ENCODE measurements at regions not wholly inside any gene's neighbourhood (a gene's known extent, or its start where the extent isn't known, plus 50 kb on each side); places are given as distances from the start of the nearest gene placed in this dataset.

DNA sequence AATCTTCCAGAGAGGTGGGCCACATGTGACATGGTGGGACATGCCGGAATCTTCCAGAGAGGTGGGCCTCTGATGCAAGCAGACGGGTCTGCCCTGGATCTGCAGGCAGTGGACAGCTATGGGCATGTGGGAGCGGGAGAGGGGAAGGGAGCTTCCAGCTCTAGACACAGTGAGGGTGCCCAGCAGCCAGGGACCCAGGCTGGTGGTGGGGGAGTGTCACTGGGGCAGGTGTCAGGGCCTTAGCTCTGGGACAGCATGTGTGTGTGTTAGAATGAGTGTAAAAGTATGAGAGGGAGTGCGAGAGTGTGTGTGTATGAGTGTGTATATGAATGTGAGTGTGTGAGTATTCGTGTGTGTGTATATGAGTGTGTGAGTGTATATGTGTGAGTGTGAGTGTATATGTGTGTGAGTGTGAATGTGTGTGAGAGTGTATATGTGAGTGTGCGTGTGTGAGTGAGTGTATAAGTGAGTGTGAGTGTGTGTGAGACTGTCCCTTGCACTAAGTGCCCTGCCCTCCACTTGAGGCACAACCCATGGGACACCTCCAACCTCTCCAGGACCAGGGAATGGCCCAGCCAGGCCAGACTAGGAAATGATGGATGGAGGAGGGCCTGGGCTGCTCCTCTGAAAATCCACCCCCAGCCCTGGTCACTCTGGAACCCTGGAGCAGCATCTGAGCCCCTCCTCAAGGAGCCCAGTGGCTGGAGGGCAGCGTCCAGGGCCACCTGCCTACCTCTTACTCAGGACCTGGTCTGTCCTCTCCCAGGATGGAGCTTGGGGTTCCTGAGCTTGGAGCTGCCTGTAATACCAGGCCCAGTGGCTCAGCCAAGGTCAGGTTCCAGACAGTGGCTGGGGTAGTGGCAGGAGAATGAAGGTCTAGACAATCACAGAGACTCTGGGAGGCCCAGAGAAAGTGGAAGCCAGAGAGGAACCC is 122.2 kb downstream of the C9orf50 start:
- no peaks in the 10 kb centered on the region for H3K36me3 ChIP-seq
- DNase-seq, result no peak
- no peaks in the 10 kb centered on the region for H3K9me3 ChIP-seq
- no peak overlapping the region for H3K4me3 ChIP-seq
- H3K27me3 ChIP-seq, result no peaks in the 10 kb centered on the region

GRCh38 chr9:129497813-129498450 is 123.0 kb downstream of the C9orf50 start:
- Histone ChIP-seq H3K9me3 (no peaks in the 10 kb centered on the region), H3K36me3 (no peaks in the 10 kb centered on the region; the same call in 1 of the 2 replicates), H3K4me3 (no peak overlapping the region; the same call in 1 of the 2 replicates), H3K27me3 (no peaks in the 10 kb centered on the region)
- no peak for DNase-seq

DNA sequence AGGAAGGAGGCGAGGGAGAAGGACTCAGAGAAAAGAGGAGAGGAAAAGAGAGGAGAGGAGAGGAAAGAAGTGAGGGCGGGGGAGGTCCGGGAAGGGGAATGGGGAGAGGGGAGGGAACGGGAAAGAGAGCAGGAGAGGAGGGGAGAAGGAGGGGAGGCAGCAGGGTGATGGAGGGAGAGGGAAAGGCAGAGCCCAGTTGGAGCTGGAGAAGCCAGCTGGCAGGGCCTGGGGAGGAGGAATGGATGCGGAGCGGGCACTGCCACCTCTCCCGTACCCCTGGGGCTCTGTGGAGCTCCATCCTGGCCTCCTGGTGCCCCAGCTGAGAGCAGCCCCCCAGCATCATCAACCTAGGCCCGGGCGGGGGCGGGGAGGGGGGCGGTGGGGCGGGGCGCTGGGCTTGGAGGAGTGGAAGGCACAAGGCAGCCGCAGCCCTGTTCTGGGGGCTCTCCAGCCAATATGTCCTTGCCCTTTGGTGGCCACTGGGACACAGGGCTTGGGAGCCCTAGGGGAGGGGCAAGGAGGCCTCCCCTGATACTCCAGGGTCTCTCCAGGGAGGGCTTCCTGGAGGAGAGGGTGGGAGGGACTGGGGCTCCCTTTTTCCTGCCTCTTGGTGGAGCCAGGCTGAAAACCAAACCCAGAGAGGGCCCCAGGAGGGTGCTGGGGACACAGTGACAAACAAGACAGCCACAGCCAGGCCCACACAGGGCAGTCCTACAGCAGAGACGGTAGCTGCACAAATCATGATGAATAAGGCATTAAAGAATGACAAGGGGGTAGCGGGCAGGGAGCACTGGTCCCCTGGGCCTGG is 123.7 kb downstream of the C9orf50 start:
- Histone ChIP-seq H3K4me3 (peak overlapping the region; percentile 45), H3K36me3 (no peaks in the 10 kb centered on the region; the same call in 1 of the 2 replicates), H3K9me3 (no peaks in the 10 kb centered on the region), H3K27me3 (no peaks in the 10 kb centered on the region)
- DNase-seq, result no peak

DNA sequence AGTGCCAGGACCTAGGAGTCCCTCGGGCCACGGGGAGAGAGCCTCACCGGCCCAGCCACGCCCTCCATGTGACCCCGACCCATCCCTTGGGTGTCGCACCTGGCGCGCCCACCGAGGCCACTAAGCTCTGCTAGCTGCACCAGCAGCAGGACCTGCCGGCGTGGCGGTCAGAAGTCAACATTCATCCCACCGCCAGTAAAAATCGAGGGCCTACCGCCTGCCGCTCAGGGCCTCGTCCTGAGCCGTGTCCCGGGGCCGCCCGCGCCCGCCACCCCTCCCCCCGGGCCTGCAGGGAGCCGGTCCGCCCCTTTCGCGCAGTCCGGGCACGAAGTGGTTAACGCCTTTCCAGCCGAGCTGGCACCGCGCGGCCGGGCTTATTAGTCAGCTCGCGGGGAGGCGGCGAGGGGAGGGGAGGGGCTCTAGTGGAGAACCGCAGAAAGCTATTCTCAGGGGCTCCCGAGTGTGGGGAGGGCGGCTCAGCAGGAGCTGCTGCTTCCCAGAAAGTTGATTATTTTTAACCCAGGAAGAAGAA is 124.4 kb downstream of the C9orf50 start:
- no peaks in the 10 kb centered on the region for H3K9me3 ChIP-seq
- H3K4me3 ChIP-seq, result peak overlapping the region; percentile 45
- peak; percentile 95 for DNase-seq
- no peaks in the 10 kb centered on the region for H3K27me3 ChIP-seq
- H3K36me3 ChIP-seq, result no peaks in the 10 kb centered on the region; the same call in 1 of the 2 replicates

- Histone ChIP-seq H3K4me3 (peak overlapping the region; percentile 45), H3K9me3 (no peaks in the 10 kb centered on the region), H3K36me3 (peaks cover under 1% of the 10 kb centered on the region; the same call in 1 of the 2 replicates), H3K27me3 (no peaks in the 10 kb centered on the region)
- DNase-seq, result peak; percentile 82
Observed at GRCh38 chr9:129495620-129496472, 125.1 kb downstream of the C9orf50 start.

DNA sequence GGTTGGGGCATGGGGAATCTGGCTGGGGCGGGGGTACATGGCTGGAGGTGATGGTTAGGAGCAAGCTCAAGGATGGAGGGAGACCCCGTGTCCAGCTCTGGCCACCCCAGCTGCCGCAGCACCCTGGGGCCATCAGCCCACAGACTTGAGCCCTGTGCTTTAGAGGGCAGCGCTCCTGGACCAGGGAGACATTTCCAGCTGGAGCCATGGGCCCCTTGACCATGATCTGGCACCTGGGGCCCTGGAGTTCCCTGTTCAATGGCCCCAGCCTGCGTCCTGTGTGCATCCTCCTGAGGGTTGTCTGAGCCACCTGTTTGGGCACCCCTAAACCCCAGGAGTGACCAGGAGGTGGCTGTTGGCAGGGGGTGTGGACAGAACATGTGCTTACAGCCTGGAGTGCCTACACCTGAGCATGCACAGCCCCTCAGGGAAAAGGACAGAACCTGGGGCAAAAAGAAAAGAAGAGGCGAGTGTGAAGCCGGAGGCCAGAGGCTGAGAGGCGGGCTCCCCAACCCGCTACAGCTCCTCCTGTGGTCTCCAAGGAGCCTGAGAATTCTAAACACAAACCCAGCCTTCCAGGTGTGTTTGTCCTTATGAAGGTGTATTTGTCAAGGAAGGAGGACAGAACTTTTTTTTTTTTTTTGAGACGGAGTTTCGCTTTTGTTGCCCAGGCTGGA is 126.7 kb downstream of the C9orf50 start:
- H3K36me3 ChIP-seq, result peaks cover 8% of the 10 kb centered on the region
- H3K27me3 ChIP-seq, result no peaks in the 10 kb centered on the region
- no peaks in the 10 kb centered on the region for H3K9me3 ChIP-seq
- H3K4me3 ChIP-seq, result no peak overlapping the region
- DNase-seq, result no peak

DNA sequence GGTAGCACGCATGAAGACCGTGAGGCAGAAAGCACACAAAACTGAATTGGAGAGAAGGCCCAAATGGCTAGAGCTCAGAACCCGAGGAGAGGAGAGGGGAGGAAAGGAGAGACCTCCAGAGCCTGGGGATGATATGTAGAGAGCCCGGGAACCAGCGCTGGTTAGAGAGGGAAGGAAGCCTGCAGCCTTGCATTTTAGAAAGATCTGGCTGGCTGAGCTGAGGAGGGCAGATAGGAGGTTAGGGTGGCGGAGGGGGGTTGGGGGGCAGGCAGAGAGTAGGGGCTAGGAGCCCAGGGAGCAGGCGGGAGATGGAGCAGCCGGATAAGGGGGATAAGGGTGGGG is 127.2 kb downstream of the C9orf50 start:
- Histone ChIP-seq H3K27me3 (no peaks in the 10 kb centered on the region), H3K9me3 (no peaks in the 10 kb centered on the region), H3K36me3 (peaks cover 8% of the 10 kb centered on the region), H3K4me3 (no peak overlapping the region)
- DNase-seq, result no peak

DNA sequence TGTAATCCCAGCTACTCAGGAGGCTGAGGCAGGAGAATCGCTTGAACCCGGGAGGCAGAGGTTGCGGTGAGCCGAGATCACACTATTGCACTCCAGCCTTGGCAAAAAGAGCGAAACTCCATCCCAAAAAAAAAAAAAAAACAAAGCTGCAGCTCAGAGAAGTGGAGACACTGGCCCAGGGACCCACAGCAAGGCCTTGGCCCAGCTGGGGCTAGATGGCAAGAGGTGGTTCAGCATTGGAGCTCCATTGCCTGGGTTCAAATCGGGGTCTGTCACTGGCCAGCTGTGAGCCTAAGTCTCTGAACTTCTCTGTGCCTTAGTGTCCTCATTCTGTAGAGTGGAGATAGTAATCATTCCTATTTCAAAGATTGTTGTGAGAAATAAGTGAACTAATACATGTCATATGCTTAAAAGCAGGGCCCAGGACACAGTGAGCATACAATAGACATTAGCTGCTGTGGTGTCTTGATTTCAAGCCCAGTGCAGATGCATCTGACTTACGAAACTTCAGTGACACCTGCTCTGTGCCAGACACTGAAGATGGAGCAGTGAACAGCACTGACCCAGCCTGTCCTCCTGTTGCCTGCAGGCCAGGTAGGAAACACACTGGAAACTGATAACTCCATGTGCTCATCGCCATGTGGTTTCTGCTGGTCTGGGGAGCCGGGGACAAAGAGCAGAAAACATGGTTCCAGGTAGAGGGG is 127.7 kb downstream of the C9orf50 start:
- no peaks in the 10 kb centered on the region for H3K9me3 ChIP-seq
- peaks cover 8% of the 10 kb centered on the region for H3K36me3 ChIP-seq
- no peaks in the 10 kb centered on the region for H3K27me3 ChIP-seq
- no peak for DNase-seq
- H3K4me3 ChIP-seq, result no peak overlapping the region

DNA sequence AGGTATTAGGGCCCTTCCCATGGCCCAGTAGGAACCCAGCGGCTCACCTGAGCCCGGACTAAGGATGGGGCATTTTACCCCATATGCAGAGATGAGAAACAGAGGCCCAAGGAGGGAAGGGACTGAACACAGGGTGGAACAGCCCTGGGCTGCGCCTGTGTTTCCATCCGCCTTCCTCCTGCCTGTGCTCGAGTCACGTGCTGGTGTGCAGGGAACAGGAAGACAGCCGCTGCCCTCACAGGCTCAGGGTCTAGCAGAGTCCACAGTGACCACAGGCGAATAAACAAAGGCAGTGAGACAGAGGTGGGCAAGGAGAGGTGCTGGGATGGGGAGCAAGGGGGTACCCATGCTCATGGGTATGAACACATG is 129.4 kb downstream of the C9orf50 start:
- H3K9me3 ChIP-seq, result no peaks in the 10 kb centered on the region
- no peak for DNase-seq
- no peaks in the 10 kb centered on the region for H3K27me3 ChIP-seq
- H3K4me3 ChIP-seq, result no peak overlapping the region
- H3K36me3 ChIP-seq, result peaks cover 8% of the 10 kb centered on the region

DNA sequence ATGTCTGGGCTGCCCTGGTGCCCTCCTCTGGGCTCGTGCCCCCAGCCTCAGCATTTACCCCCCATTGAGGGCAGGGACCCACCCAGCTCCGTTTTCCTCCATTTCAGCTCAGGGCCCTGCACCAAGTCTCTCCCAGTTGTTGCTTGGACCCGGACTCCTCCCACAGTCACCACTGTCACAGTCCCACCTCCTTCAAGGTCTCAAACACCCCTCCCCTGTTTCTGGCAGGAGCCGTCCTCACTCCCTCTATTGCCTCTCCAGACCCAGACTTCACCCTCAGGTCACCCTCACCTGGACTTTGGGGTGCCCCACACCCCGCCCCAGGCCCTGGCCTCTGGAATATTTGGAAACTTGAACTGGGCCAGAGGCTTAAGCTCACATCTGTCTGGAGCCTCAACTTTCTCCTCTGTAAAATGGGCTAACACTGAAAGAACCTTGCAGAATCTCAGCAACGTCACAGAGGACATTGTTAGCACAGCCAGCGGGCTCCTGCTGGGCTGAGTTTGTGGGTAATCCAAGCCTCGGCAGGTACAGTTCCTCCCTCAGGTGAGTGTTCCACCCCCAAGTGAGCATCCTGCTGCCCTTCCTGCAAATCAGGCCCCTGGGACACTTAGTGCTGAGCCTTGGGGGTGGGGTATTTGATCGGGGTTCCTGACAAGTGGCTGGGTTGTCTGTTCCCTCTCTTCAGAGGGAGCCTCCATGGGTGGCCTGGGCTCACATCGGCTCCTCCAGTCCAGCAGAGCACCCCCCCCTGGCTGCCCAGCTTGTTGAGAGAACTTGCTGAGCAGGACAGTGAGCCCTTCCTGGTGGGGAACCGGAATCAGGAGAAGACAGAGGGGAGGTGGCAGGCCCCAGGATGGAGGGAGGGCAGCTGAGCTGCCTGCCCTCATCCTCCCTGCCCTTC is 130.1 kb downstream of the C9orf50 start:
- H3K9me3 ChIP-seq, result no peaks in the 10 kb centered on the region
- no peak overlapping the region for H3K4me3 ChIP-seq
- H3K36me3 ChIP-seq, result peaks cover 8% of the 10 kb centered on the region
- no peak for DNase-seq
- H3K27me3 ChIP-seq, result no peaks in the 10 kb centered on the region

GRCh38 chr9:129489838-129490582 is 130.9 kb downstream of the C9orf50 start:
- Histone ChIP-seq H3K4me3 (peak overlapping the region; percentile 48), H3K9me3 (no peaks in the 10 kb centered on the region), H3K27me3 (no peaks in the 10 kb centered on the region), H3K36me3 (peaks cover 8% of the 10 kb centered on the region)
- no peak for DNase-seq

DNA sequence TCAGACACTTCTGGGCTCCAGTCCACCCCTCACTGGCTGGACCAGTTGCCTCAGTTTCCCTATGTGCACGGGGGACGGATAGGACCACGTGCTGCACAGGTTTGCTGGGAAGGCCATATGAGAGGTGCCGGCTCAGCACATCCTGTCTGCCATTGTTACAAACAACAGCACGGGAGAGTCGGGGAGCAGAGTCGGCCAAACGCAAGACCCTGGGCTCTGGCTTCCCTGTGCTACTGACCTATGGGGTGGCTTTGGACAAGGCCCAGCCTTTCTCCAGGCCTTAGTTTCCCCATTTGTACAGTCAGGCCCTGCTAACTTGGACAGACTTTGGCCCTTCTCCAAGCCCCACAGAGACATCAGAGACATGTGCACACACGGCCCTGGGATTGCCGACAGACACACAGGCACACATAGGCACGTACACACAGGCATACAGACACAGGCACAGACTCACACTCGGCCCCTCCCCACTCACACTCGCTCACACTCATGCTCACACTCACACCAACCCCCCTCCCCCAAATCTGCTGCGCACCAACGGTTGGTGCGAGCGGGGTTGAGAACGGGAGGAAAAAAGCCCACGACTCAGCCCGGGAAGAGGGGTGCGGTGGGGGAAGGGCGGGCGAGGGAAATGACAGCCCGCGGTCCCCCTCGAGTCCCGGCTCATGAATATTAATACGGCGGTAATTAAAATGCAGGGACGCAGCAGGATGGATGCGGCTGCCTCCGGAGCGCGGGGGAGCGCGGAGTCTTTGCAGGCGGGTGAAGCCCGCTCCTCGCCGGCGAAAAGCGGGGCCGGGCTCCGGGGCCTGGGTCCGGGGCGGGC is 133.0 kb downstream of the C9orf50 start:
- Histone ChIP-seq H3K9me3 (no peaks in the 10 kb centered on the region), H3K27me3 (no peaks in the 10 kb centered on the region), H3K4me3 (peak overlapping the region; percentile 26), H3K36me3 (peaks cover 8% of the 10 kb centered on the region)
- DNase-seq, result no peak
